Non-pigmented ciliary epithelial cell (primary cell): ENCODE measurements at regions not wholly inside any gene's neighbourhood (a gene's known extent, or its start where the extent isn't known, plus 50 kb on each side); places are given as distances from the start of the nearest gene placed in this dataset.

Source experiments
- DNase-seq: peaks from one replicate; pipeline ENCODE4 v3.0.0-alpha.2; 2010; ENCODE audit warnings: low read depth

DNA sequence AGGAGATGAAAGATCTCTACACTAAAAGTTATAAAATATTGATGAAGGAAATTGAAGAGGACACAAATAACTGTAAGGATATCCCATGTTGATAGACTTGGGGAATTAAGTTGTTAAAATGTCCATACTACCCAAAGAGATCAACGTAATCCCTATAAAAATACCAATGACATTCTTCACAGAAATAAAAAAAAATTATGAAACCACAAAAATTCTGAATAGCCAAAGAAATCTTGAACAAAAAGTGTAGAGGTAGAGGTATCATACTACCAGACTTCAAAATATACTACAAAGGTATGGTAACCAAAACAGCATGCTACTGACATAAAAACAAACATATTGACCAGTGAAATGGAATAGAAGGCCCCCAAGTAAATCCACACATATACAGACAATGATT is 71.5 kb upstream of the ELL2 start:
- no peak for DNase-seq

DNA sequence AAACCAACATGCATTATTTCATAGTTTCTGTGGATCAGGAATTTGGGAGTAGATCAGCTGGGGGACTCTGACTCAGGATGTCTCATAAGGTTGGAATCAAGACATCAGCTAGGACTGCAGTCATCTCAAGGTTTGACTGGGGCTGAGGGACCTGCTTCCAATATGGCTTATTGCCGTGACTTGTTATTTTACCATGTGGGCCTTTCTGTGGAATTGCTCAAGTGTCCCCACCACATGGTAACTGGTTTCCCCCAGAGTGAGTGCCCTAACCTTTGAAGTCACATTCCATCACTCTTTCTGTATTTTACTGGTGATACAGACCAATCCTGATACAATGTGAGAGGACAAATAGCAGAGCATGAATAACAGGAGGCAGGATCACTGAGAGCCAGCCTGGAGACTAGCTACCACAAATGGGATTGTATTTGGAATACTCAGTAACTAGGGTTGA is 70.2 kb upstream of the ELL2 start:
- DNase-seq = peak; percentile 72

DNA sequence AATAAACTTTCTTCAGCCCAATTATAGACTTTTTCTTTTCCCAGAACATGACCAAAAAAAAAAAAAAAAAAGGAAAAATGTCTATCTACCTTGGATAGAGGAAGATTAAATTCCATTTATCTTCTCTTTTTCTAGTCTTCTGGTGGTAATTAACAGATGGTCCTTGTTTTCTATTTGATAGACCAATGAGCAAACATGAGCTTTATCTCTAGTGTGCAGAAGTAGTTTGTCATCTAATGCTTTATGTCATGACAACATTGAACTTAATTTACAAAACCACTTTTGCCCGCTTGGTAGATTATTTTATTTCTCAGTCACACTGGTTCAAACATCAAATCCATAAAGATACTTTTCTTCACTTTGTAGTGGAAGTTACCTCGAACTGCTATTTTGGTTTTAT is 69.5 kb upstream of the ELL2 start:
- DNase-seq = no peak

DNA sequence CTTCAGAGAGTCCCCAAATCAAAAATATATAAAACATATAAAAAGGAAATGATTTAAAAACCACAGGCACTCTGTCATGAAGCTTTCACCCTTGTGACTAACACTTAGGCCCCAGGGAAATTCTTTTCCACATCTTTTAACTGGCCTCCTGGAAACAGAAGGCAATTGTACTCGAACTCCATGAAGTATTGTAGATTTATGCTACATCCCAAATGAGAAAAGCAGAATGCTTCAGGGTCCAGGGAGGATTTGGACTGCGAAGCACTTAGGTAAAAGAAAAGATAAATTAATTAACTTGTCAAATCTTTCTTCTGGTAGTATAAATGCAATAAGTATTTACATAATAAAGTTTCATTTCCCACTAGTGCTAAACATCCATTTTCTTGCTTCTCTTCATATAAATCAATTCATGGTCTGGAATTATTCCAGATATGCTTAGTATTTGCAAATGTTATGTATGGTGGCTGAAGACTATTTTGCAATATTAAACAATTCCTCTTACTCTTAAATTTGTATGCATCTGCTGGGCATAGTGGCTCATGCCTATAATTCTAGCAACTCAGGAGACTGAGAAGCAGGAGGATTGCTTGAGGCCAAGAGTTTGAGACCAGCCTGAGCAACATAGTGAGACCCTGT is 64.9 kb upstream of the ELL2 start:
- DNase-seq = no peak

DNA sequence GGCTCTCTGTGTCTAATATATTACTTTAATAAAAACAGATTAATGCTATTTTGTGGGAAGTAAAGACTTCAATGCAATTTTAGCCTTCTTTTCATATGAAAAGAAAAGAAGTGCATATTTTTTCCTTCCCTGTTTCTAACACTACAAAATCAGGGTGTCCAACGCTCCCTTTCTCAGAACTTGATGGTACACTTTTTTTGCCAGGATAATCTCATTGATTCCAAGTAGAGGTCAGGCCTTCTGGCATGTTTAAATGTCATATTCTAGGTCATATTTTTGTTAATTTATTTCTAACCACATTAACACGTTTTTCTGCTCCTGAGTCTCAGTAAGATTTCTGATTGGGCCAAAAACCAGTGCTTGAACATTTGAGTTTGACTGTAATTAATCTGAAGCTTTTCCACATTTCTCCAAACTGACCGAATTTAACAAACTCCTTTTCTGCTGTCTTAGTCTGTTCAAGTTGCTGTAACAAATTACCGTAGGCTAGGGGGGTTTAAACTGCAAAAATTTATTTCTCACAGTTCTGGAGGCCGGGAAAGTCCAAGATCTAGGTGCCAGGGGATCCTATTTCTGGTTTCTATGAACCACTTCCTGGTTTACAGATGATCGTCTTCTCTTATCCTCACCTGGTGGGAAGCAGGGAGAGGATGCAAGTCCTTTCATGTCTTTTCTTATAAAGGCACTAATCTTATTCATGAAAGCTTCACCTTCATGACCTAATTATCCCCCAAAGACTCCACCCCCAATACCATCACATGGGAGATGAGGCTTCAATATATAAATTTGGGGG is 63.2 kb upstream of the ELL2 start:
- DNase-seq = no peak

DNA sequence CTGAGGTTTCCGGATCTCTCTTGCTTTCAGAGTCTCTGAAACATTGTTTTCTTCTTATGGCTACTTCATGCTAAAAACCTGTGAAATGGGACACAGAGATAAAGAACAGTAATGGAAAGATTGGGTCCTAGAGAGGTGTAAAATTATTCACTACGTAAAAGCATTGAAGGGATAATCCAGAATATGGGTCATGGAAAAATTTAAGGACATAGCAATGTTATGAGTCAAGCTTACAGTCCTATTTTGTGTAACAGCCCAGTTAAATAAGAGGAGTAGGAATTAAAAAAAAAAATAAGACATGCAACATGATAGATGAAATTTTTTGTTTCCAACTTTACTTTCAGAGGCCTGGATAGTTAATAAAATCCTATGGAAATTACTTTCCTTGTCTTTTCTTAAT is 61.9 kb upstream of the ELL2 start:
- DNase-seq = peak; percentile 66

DNA sequence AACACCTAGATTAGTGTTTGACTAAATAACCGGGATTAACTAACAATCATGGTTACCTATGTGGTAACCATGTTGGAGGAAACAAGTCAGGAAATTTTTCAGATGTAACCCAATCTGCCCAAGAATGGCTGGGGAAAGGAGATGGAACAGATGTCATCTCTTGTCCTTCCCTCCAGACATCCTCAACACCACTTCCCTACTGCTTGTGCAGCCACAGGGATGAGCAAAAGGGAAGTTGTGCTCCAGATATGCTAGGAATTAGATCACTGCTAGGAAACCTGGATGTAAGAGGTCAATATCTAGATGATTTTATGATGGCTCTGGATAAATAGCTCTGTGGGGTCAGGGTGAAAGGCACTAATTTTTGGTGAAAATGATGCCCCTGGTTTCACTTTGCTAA is 61.3 kb upstream of the ELL2 start:
- no peak for DNase-seq

DNA sequence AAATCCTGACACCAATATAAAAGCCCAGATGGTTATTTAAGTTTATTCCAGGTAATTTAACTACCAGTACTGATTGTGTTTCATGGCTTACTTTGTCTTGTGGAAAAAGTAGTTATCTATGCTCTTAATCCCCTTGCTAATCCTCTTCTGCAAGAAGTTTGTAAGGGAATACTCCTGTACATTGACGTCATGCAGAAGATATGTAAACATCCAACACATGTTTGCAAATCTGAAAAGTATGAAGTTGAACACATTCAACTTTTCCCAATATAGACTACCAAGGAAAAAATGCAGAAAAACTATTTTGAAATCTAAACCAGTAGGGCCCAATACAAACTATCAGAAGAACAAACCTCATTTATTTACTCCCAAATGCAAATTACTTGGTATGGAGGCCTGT is 56.3 kb upstream of the ELL2 start:
- peak; percentile 90 for DNase-seq

DNA sequence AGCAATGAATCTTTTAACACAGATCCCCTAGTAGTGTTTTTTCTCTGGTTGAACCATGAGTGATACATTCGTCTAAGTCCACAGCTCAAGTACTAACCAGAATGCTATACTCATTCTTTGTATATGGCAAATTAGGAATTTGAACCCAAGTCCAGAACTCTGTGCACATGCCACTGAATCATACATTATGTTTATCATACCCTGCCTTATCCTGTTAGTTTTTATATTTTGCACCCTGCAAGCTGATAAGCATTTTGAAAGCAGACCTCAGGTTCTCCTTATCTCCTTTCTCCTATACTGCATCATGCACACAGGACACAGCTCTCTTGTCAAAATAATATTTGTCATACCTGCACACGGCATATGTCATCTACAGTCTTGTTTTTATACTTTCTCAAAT is 54.6 kb upstream of the ELL2 start:
- DNase-seq = no peak

DNA sequence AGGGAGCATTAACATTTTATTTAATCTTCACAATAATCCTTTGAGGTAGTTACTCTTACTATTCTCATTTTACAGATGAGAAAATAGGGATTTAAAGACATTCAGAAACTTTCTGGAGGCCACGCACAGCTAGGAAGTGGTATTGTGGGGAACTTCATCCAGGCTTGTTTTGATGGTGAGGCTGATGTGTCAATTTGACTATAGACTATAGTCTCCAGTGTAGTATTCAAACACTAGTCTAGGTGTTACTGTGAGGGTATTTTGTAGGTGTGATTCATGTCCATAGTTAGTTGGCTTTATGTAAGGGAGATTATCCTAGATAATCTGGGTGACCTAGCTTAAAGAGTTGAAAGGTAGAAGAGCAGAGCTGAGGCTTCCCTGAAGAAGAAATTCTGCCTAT is 54.1 kb upstream of the ELL2 start:
- DNase-seq = no peak

DNA sequence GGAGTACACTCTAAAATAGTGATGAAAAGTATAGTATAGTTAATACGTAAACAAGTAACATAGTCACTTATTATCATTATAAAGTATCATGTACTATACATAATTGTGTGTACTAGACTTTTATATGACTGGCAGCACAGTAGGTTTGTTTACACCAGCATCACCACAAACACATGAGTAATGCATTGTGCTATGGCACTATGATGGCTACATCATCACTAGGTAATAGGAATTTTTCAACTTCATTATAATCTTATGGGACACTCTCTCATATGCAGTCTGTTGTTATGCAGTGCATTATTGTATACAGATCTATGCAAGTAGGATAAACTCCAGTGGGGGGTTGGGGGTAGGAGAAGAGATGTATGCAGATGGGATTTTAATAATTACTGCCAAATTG is 52.7 kb upstream of the ELL2 start:
- DNase-seq = no peak

DNA sequence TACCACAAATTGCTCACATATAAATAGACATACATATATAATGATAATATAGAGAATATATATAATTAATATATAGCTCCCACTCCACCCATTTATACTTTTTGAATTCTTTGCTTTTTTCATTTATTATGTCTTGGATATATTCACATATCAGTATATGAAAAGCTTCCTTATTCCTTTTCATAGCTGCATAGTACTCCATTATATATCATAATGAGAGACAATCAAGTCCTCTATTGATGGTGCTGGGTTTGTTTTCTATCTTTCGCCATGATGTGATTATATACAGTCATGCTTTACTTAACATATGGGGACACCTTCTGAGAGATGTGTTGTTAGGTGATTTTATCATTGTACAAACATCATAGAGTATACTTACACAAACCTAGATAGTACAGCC is 51.6 kb upstream of the ELL2 start:
- no peak for DNase-seq

DNA sequence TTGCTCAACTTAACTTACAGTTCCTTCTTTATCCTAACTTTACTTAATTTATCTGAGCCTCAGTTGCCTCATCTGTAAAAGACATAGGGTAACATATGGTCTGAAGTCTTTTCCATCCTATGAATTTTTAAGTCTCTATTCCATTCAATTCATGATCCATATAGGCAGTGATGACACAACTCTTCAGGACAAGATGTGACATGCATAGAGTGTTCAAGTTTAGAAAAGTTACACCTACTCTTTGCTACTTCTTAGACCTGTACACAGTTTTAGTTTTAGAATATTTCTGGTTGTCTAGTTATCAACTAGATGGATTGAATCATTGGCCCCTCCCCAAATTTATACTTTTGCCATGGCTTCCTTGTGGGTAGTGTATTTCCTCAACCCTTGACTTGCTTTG is 50.7 kb upstream of the ELL2 start:
- no peak for DNase-seq
